Thyroid gland (tissue), 4 donors: ENCODE measurements at regions not wholly inside any gene's neighbourhood (a gene's known extent, or its start where the extent isn't known, plus 50 kb on each side); places are given as distances from the start of the nearest gene placed in this dataset.

Experiments used
- CTCF ChIP-seq, 6 experiments: fragments of 200-600 bp in 3 of 6; fragments of 450-650 bp in 3 of 6; sonication (generic) in 3 of 6; IDR thresholded peaks; one replicate each; pipeline ENCODE4 v1.5.1; 2016 to 2019; ENCODE audit warnings: antibody characterized with exemption in 6 of 6, mild to moderate bottlenecking in 2 of 6, inconsistent platforms in 1 of 6, moderate library complexity in 1 of 6
- POLR2A ChIP-seq, 2 donors: fragments of 450-650 bp; IDR thresholded peaks; one replicate each; pipeline ENCODE4 v1.6.1; 2017; ENCODE audit warnings: antibody characterized with exemption in 2 of 2, mild to moderate bottlenecking in 2 of 2, moderate library complexity in 1 of 2

- TF ChIP-seq POLR2A (IDR thresholded peaks at IDR 0.05) (no peak), CTCF (IDR thresholded peaks at IDR 0.05) (no peak)
These were observed 573.9 kb downstream of the RFPL4B start for GRCh38 chr6:112920994-112921393.
